Fibroblast of lung (primary cell): ENCODE measurements at regions not wholly inside any gene's neighbourhood (a gene's known extent, or its start where the extent isn't known, plus 50 kb on each side); places are given as distances from the start of the nearest gene placed in this dataset.

Experiments
- EZH2 ChIP-seq: IDR thresholded peaks from 2 replicates; pipeline ENCODE4 v1.5.1; 2012; ENCODE audit warnings: low read length, control low read depth, mild to moderate bottlenecking; ENCODE audit errors: missing control alignments
- TF ChIP-seq, protein P1 (sequence below), 2 donors: IDR thresholded peaks in 1 of 2; conservative IDR thresholded peaks in 1 of 2; 1 replicate in 1 of 2; 2 replicates in 1 of 2; pipeline ENCODE4 v1.5.1; 2011 to 2012; ENCODE audit warnings: low read length in 2 of 2, control low read depth in 1 of 2, inconsistent platforms in 1 of 2, low read depth in 1 of 2, mild to moderate bottlenecking in 1 of 2

DNA sequence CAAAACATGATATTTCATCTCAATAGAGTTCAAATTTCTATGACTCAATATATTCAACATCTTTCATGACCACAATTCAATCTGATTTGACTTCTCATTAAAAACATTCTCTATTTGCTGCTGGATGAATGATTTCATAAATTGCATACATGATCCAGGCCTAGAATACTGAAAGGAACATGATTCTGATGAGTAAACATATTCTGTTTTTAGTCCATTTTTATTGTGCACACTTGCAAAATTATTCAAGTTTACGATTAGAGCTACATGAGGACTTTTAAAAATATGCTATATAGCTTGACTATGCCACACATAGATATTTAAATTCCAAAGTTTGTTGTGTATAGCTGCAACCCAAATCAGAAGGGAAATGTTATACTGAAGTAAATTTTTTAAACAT, 273.8 kb upstream of the GRIP1 start:
- TF ChIP-seq EZH2 = no peak
- TF ChIP-seq, protein P1, sequence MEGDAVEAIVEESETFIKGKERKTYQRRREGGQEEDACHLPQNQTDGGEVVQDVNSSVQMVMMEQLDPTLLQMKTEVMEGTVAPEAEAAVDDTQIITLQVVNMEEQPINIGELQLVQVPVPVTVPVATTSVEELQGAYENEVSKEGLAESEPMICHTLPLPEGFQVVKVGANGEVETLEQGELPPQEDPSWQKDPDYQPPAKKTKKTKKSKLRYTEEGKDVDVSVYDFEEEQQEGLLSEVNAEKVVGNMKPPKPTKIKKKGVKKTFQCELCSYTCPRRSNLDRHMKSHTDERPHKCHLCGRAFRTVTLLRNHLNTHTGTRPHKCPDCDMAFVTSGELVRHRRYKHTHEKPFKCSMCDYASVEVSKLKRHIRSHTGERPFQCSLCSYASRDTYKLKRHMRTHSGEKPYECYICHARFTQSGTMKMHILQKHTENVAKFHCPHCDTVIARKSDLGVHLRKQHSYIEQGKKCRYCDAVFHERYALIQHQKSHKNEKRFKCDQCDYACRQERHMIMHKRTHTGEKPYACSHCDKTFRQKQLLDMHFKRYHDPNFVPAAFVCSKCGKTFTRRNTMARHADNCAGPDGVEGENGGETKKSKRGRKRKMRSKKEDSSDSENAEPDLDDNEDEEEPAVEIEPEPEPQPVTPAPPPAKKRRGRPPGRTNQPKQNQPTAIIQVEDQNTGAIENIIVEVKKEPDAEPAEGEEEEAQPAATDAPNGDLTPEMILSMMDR (conservative IDR thresholded peaks at IDR 0.05 in 1 of 2, IDR thresholded peaks at IDR 0.05 in 1 of 2; ENCODE audit: low read depth in 1 of 2, low read length in 2 of 2) = no peak
